Neural cell (in vitro differentiated cells): ENCODE measurements at regions not wholly inside any gene's neighbourhood (a gene's known extent, or its start where the extent isn't known, plus 50 kb on each side); places are given as distances from the start of the nearest gene placed in this dataset.

ENCODE experiments used
- H2AFZ ChIP-seq: fragments of 200-600, 300-800 bp; sonication (generic), shearing (Covaris generic); 2 replicates; pipeline ENCODE4 v1.6.0; 2014; ENCODE audit warnings: low read depth, mild to moderate bottlenecking, antibody characterized with exemption, low read length, moderate library complexity
- H3F3A ChIP-seq: fragments of 200-600 bp; shearing (Covaris generic); 2 replicates; pipeline ENCODE4 v1.6.1; 2016; ENCODE audit warnings: mild to moderate bottlenecking, moderate library complexity, mixed read lengths, antibody characterized with exemption, low read length; ENCODE audit not compliant: insufficient read depth, poor library complexity, severe bottlenecking
- H3K27ac ChIP-seq: fragments of 200-600, 300-800 bp; sonication (generic), shearing (Covaris generic); 2 replicates; pipeline ENCODE4 v1.5.1; 2014; ENCODE audit warnings: mild to moderate bottlenecking, low read length, moderate library complexity
- H3K27me3 ChIP-seq: fragments of 300-800, 200-600 bp; sonication (generic), shearing (Covaris generic); 2 replicates; pipeline ENCODE4 v1.6.0; 2014; ENCODE audit warnings: mild to moderate bottlenecking, low read depth, low read length, moderate library complexity; ENCODE audit not compliant: insufficient read depth
- H3K36me3 ChIP-seq: fragments of 300-800, 200-600 bp; sonication (generic), shearing (Covaris generic); 2 replicates; pipeline ENCODE4 v1.5.1; 2014; ENCODE audit warnings: mild to moderate bottlenecking, antibody characterized with exemption, low read length, moderate library complexity; ENCODE audit not compliant: insufficient read depth
- H3K4me2 ChIP-seq: fragments of 300-800, 200-600 bp; sonication (generic), shearing (Covaris generic); 2 replicates; pipeline ENCODE4 v1.6.0; 2014; ENCODE audit warnings: mild to moderate bottlenecking, low read length
- H3K4me3 ChIP-seq: fragments of 300-800, 200-600 bp; sonication (generic), shearing (Covaris generic); 2 replicates; pipeline ENCODE4 v1.5.1; 2014; ENCODE audit warnings: mild to moderate bottlenecking, low read length, moderate library complexity
- H3K79me2 ChIP-seq: fragments of 200-600 bp; shearing (Covaris generic); replicated peaks from 2 replicates; pipeline ENCODE4 v1.6.0; 2014; ENCODE audit warnings: mild to moderate bottlenecking, low read length, moderate library complexity; ENCODE audit not compliant: insufficient read depth
- H3K9ac ChIP-seq: fragments of 300-800, 200-600 bp; sonication (generic), shearing (Covaris generic); 2 replicates; pipeline ENCODE4 v1.6.1; 2016; ENCODE audit warnings: mild to moderate bottlenecking, low read length, mixed read lengths
- H3K9me2 ChIP-seq: fragments of 200-600 bp; shearing (Covaris generic); 2 replicates; pipeline ENCODE4 v1.6.1; 2016; ENCODE audit warnings: mild to moderate bottlenecking, low read length, mixed read lengths; ENCODE audit not compliant: insufficient read depth
- H3K9me3 ChIP-seq: fragments of 200-600, 300-800 bp; sonication (generic), shearing (Covaris generic); 2 replicates; pipeline ENCODE4 v1.6.1; 2016; ENCODE audit warnings: mild to moderate bottlenecking, mixed run types, low read length, moderate library complexity, mixed read lengths
- H4K20me1 ChIP-seq: fragments of 200-600 bp; shearing (Covaris generic); 2 replicates; pipeline ENCODE4 v1.6.1; 2016; ENCODE audit warnings: mild to moderate bottlenecking, mixed run types; ENCODE audit not compliant: insufficient read depth
- EP300 ChIP-seq: fragments of 450-650 bp; conservative IDR thresholded peaks from 2 replicates; pipeline ENCODE4 v1.6.1; 2014; ENCODE audit warnings: antibody characterized with exemption, mild to moderate bottlenecking, moderate library complexity; ENCODE audit not compliant: poor library complexity, severe bottlenecking
- EZH2 ChIP-seq: fragments of 200-600, 300-800 bp; shearing (Covaris generic), sonication (generic); IDR thresholded peaks from 2 replicates; pipeline ENCODE4 v1.6.1; 2014; ENCODE audit warnings: antibody characterized with exemption, low read length, borderline replicate concordance, mild to moderate bottlenecking; ENCODE audit not compliant: insufficient read depth, poor library complexity, severe bottlenecking
- MXI1 ChIP-seq: fragments of 450-650 bp; conservative IDR thresholded peaks from 2 replicates; pipeline ENCODE4 v1.6.1; 2014; ENCODE audit warnings: antibody characterized with exemption, mild to moderate bottlenecking; ENCODE audit not compliant: poor library complexity, severe bottlenecking
- POLR2AphosphoS5 ChIP-seq: IDR thresholded peaks from 2 replicates; pipeline ENCODE4 v1.6.1; 2012
- RAD21 ChIP-seq: fragments of 450-650 bp; conservative IDR thresholded peaks from 2 replicates; pipeline ENCODE4 v1.6.1; 2014; ENCODE audit warnings: antibody characterized with exemption, mild to moderate bottlenecking, moderate library complexity
- REST ChIP-seq: IDR thresholded peaks from 2 replicates; pipeline ENCODE4 v1.6.1; 2012; ENCODE audit warnings: borderline replicate concordance
- SMC3 ChIP-seq: fragments of 450-650 bp; conservative IDR thresholded peaks from 2 replicates; pipeline ENCODE4 v1.6.1; 2014; ENCODE audit warnings: antibody characterized with exemption, mild to moderate bottlenecking, moderate library complexity; ENCODE audit not compliant: poor library complexity
- TAF1 ChIP-seq: IDR thresholded peaks from 2 replicates; pipeline ENCODE4 v1.6.1; 2012; ENCODE audit warnings: low read depth
- TF ChIP-seq, protein P1 (sequence below): fragments of 450-650 bp; IDR thresholded peaks from 2 replicates; pipeline ENCODE4 v1.5.1; 2014; ENCODE audit warnings: antibody characterized with exemption, mild to moderate bottlenecking, moderate library complexity; ENCODE audit not compliant: poor library complexity, severe bottlenecking

DNA sequence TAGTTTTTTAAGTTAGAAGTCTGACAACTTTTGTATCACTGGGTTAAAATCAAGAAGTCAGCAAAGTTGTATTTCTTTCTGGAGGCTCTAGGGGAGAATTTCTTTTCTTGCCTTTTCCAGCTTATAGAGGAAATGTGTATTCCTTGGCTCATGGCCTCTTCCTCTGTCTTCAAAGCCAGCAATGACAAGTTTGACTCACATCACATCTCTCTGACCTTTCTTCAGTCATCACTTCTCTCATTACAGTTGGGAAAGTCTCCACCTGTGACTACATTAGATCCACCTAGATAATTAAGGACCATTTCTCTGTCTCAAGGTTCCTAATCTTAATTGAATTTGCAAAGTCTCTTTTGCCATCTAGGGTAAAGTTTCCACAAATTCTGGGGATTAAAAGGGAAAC, 339.9 kb downstream of the TENT4A start:
- Histone ChIP-seq H3K9me3 (no peaks in the 10 kb centered on the region), H3K27ac (no peak overlapping the region), H3K79me2 (no peaks in the 10 kb centered on the region), H3K9me2 (no peaks in the 10 kb centered on the region), H3K4me3 (no peak overlapping the region), H3K9ac (no peak overlapping the region), H2AFZ (no peak overlapping the region), H3K27me3 (no peaks in the 10 kb centered on the region), H4K20me1 (no peaks in the 10 kb centered on the region), H3F3A (no peaks in the 10 kb centered on the region), H3K4me2 (no peak overlapping the region), H3K36me3 (no peaks in the 10 kb centered on the region)
- TF ChIP-seq TAF1: no peak
- TF ChIP-seq MXI1: no peak
- TF ChIP-seq POLR2AphosphoS5: no peak
- TF ChIP-seq EP300: no peak
- TF ChIP-seq, protein P1, sequence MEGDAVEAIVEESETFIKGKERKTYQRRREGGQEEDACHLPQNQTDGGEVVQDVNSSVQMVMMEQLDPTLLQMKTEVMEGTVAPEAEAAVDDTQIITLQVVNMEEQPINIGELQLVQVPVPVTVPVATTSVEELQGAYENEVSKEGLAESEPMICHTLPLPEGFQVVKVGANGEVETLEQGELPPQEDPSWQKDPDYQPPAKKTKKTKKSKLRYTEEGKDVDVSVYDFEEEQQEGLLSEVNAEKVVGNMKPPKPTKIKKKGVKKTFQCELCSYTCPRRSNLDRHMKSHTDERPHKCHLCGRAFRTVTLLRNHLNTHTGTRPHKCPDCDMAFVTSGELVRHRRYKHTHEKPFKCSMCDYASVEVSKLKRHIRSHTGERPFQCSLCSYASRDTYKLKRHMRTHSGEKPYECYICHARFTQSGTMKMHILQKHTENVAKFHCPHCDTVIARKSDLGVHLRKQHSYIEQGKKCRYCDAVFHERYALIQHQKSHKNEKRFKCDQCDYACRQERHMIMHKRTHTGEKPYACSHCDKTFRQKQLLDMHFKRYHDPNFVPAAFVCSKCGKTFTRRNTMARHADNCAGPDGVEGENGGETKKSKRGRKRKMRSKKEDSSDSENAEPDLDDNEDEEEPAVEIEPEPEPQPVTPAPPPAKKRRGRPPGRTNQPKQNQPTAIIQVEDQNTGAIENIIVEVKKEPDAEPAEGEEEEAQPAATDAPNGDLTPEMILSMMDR: no peak
- TF ChIP-seq SMC3: no peak
- no peak for TF ChIP-seq RAD21

DNA sequence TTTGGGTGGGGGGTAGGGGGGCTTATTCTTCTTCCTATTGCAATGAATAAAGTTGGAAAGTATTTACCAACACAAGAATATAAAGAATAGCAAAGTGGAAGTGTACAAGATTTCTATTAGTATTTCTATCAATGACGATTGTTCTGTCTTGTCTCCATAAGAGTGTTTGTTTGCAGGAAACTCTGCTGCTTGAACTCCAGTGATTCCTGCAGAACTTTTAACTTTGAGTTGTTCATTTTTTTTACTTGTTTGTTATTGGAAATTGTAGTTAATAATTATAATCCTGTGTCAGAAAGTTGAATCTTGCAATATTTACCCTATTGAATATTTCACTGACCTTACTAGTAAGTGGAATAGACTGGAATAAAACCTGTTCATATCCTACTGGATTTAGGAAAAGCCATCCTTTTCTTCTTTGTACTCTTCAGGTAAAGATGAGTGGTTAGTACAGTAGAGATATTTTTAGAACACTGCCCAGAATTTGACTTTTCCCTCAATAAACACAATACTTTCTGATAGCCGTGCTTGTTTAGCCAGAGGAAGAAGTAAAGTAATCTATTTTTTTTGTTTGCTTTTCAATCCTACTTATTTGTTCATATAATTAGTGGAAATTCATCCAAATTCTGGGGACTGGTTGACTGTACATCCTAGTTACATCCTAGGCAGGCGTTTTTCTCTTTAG, 340.4 kb downstream of the TENT4A start:
- H3K9ac ChIP-seq: no peak overlapping the region
- no peak overlapping the region for H3K27ac ChIP-seq
- no peaks in the 10 kb centered on the region for H3K27me3 ChIP-seq
- no peaks in the 10 kb centered on the region for H3K36me3 ChIP-seq
- H3K9me3 ChIP-seq: no peaks in the 10 kb centered on the region
- H3K9me2 ChIP-seq: no peaks in the 10 kb centered on the region
- H3K79me2 ChIP-seq: no peaks in the 10 kb centered on the region
- H3F3A ChIP-seq: no peaks in the 10 kb centered on the region
- H2AFZ ChIP-seq: no peak overlapping the region
- TF ChIP-seq TAF1: no peak
- TF ChIP-seq POLR2AphosphoS5: no peak
- TF ChIP-seq EP300: no peak
- no peak for TF ChIP-seq SMC3
- no peak for TF ChIP-seq EZH2
- TF ChIP-seq REST: no peak
- TF ChIP-seq MXI1: no peak
- TF ChIP-seq RAD21: no peak
- TF ChIP-seq, protein P1: no peak
- H3K4me3 ChIP-seq: no peak overlapping the region
- H4K20me1 ChIP-seq: no peaks in the 10 kb centered on the region
- H3K4me2 ChIP-seq: no peak overlapping the region
